ENCODE measurements at regions not wholly inside any gene's neighbourhood (a gene's known extent, or its start where the extent isn't known, plus 50 kb on each side); places are given as distances from the start of the nearest gene placed in this dataset.
A peak's percentile ranks its signal among the peaks of the same experiment; 100 is the strongest.

- no peak for DNase-seq
- intact Hi-C loops (cut with DNase I) = loop anchor here (1.0 to 10.0 kb wide), 9 partner anchors 16 to 122 kb away; partner anchors contain the start of gene SERTAD2 (in 5 of the 10)
- WGBS, 4 donors = 1% methylated on average over 13 of the region's 13 CpGs
- Histone ChIP-seq H3K27ac (peak overlapping the region; percentile 91 to 100 (median 98)), H3K4me1 (peaks cover 0 to 43% (median 21%) of the 10 kb centered on the region in 12 donors), H3K9me3 (no peaks in the 10 kb centered on the region), H3K36me3 (no peaks in the 10 kb centered on the region), H3K27me3 (no peaks in the 10 kb centered on the region), H3K4me3 (peak overlapping the region; percentile 34 to 94 (median 77))
- TF ChIP-seq CTCF (IDR thresholded peaks at IDR 0.05) = no peak
- TF ChIP-seq POLR2A (IDR thresholded peaks at IDR 0.05) = no peak
- peak in 1 of 4 donors; percentile 27 for ATAC-seq
Observed at GRCh38 chr2:64766841-64767669, 113.3 kb upstream of the SERTAD2 start.

GRCh38 chr2:64767670-64768468 lies 114.2 kb upstream of the SERTAD2 start:
- Histone ChIP-seq H3K27ac (peak overlapping the region; percentile 91 to 100 (median 98)), H3K4me1 (peaks cover 0 to 39% (median 21%) of the 10 kb centered on the region in 12 donors), H3K4me3 (peak overlapping the region; percentile 34 to 94 (median 77)), H3K27me3 (no peaks in the 10 kb centered on the region), H3K9me3 (no peaks in the 10 kb centered on the region), H3K36me3 (no peaks in the 10 kb centered on the region)
- DNase-seq (peak; percentile 93 to 95 (median 93)), ATAC-seq (peak; percentile 94 to 97 (median 96))
- intact Hi-C loops (cut with DNase I) = loop anchor here (1.0 to 10.0 kb wide), 11 partner anchors 17 to 123 kb away; partner anchors contain the start of gene SERTAD2 (in 5 of the 10)
- WGBS, 4 donors = 0 to 2% (median 0%) methylated on average over 27 to 66 of the region's 66 CpGs
- peak in 6 of 12 donors; percentile 6 to 38 (median 16) for TF ChIP-seq CTCF (IDR thresholded peaks at IDR 0.05)
- TF ChIP-seq POLR2A (IDR thresholded peaks at IDR 0.05) = peak; percentile 38 to 93

- Histone ChIP-seq H3K27me3 (no peaks in the 10 kb centered on the region), H3K4me3 (peak overlapping the region; percentile 34 to 94 (median 77)), H3K36me3 (no peaks in the 10 kb centered on the region), H3K27ac (peak overlapping the region; percentile 91 to 100 (median 98)), H3K4me1 (peaks cover 0 to 34% (median 21%) of the 10 kb centered on the region in 12 donors), H3K9me3 (no peaks in the 10 kb centered on the region)
- ATAC-seq = no peak
- no peak for DNase-seq
- 39 to 45% (median 42%) methylated on average over 4 of the region's 4 CpGs for WGBS, 4 donors
- intact Hi-C loops (cut with DNase I) = loop anchor here (1.0 to 10.0 kb wide), 8 partner anchors 63 to 121 kb away; partner anchors contain the start of gene SERTAD2 (in 5 of the 10)
- TF ChIP-seq POLR2A (IDR thresholded peaks at IDR 0.05) = no peak
- TF ChIP-seq CTCF (IDR thresholded peaks at IDR 0.05) = no peak
Observed at GRCh38 chr2:64768491-64769005, 114.8 kb upstream of the SERTAD2 start.
